OCI-LY1 (cell line): ENCODE measurements at regions not wholly inside any gene's neighbourhood (a gene's known extent, or its start where the extent isn't known, plus 50 kb on each side); places are given as distances from the start of the nearest gene placed in this dataset.

Source experiments
- CTCF ChIP-seq: fragments of 200-600 bp; sonication (generic), shearing (Covaris generic); IDR thresholded peaks from 2 replicates; pipeline ENCODE4 v1.5.1; 2017; ENCODE audit warnings: mild to moderate bottlenecking, antibody characterized with exemption, low read length, moderate library complexity, mixed read lengths
- EZH2 ChIP-seq: fragments of 200-600 bp; sonication (generic), shearing (Covaris generic); IDR thresholded peaks from 2 replicates; pipeline ENCODE4 v1.8.0; 2017; ENCODE audit warnings: borderline replicate concordance, mixed run types, mild to moderate bottlenecking, antibody characterized with exemption, low read length, moderate library complexity, mixed read lengths

GRCh38 chr2:8570637-8571036 is 111.2 kb upstream of the ID2 start:
- no peak for TF ChIP-seq EZH2
- no peak for TF ChIP-seq CTCF
